AG04450 (cell line): ENCODE measurements at regions not wholly inside any gene's neighbourhood (a gene's known extent, or its start where the extent isn't known, plus 50 kb on each side); places are given as distances from the start of the nearest gene placed in this dataset.

Source experiments
- CTCF ChIA-PET: fragments of 300-600, 350-600 bp; formaldehyde crosslinking; extraction: SDS; loops from one replicate; lab custom pipeline; 2022; ENCODE audit warnings: antibody characterized with exemption, inconsistent platforms; lab: Charles Lee
- POLR2A ChIA-PET: fragments of 350-600 bp; formaldehyde crosslinking; extraction: SDS; loops from one replicate; lab custom pipeline; 2021; ENCODE audit warnings: antibody characterized with exemption, inconsistent platforms; lab: Yijun Ruan, JAX
- DNase-seq: peaks from one replicate; pipeline ENCODE4 v3.0.0-alpha.2; 2011; ENCODE audit warnings: low read depth, low spot score
- H3K27ac ChIP-seq: one replicate; pipeline ENCODE4 v1.5.1; 2012; ENCODE audit warnings: low read depth, low read length, control low read depth
- H3K27me3 ChIP-seq: one replicate; pipeline ENCODE4 v1.6.0; 2012; ENCODE audit warnings: low read length; ENCODE audit not compliant: control insufficient read depth, insufficient read depth
- H3K4me3 ChIP-seq: 2 replicates; pipeline ENCODE4 v1.5.1; 2011; ENCODE audit warnings: mild to moderate bottlenecking, low read depth, low read length, control low read depth
- H3K9me3 ChIP-seq: 2 replicates; pipeline ENCODE4 v1.5.1; 2012; ENCODE audit warnings: low read length; ENCODE audit not compliant: control insufficient read depth, insufficient read depth
- CTCF ChIP-seq: IDR thresholded peaks from 2 replicates; pipeline ENCODE4 v1.5.1; 2011; ENCODE audit warnings: low read depth, low read length, control low read depth, inconsistent platforms

- Histone ChIP-seq H3K4me3 (no peak overlapping the region), H3K27me3 (no peaks in the 10 kb centered on the region), H3K27ac (peak overlapping the region; percentile 42), H3K9me3 (no peaks in the 10 kb centered on the region)
- no peak for TF ChIP-seq CTCF
- CTCF ChIA-PET, result interaction anchor here (1.8 kb wide), 1 partner anchor 447 kb away, joined by 4 read pairs; no protein-coding TSS in a partner anchor
- peak; percentile 99 for DNase-seq
- POLR2A ChIA-PET, result interaction anchor here (0.6 to 2.6 kb wide), 14 partner anchors 27 to 276 kb away, joined by 3 to 26 read pairs (median 5); partner anchors contain the start of gene NREP
Measured at GRCh38 chr5:111997711-111998110, 240.7 kb upstream of the NREP start.

- Histone ChIP-seq H3K9me3 (no peaks in the 10 kb centered on the region), H3K27me3 (no peaks in the 10 kb centered on the region), H3K4me3 (no peak overlapping the region), H3K27ac (peak overlapping the region; percentile 80)
- ChIA-PET CTCF (interaction anchor here (0.5 to 1.8 kb wide), 2 partner anchors 447 to 1244 kb away, joined by 3 to 4 read pairs; no protein-coding TSS in a partner anchor), POLR2A (interaction anchor here (0.6 to 2.6 kb wide), 14 partner anchors 27 to 275 kb away, joined by 3 to 26 read pairs (median 5); partner anchors contain the start of gene NREP)
- DNase-seq, result no peak
- TF ChIP-seq CTCF, result no peak
Measured at GRCh38 chr5:111997308-111997707, 240.3 kb upstream of the NREP start.

GRCh38 chr5:111996574-111996973 lies 239.6 kb upstream of the NREP start:
- no peak for DNase-seq
- no peak overlapping the region for H3K27ac ChIP-seq
- ChIA-PET CTCF (interaction anchor here (1.8 kb wide), 1 partner anchor 446 kb away, joined by 4 read pairs; no protein-coding TSS in a partner anchor), POLR2A (interaction anchor here (0.6 kb wide), 1 partner anchor 314 kb away, joined by 3 read pairs; no protein-coding TSS in a partner anchor)
- H3K9me3 ChIP-seq, result no peaks in the 10 kb centered on the region
- no peaks in the 10 kb centered on the region for H3K27me3 ChIP-seq
- no peak for TF ChIP-seq CTCF
- H3K4me3 ChIP-seq, result no peak overlapping the region

- Histone ChIP-seq H3K27ac (no peak overlapping the region), H3K27me3 (no peaks in the 10 kb centered on the region), H3K4me3 (no peak overlapping the region), H3K9me3 (no peaks in the 10 kb centered on the region)
- TF ChIP-seq CTCF, result no peak
- no peak for DNase-seq
- CTCF ChIA-PET, result interaction anchor here (0.6 kb wide), 1 partner anchor 464 kb away, joined by 5 read pairs; no protein-coding TSS in a partner anchor
- POLR2A ChIA-PET, result interaction anchor here (0.6 kb wide), 1 partner anchor 150 kb away, joined by 4 read pairs; no protein-coding TSS in a partner anchor
Measured at GRCh38 chr5:111995701-111996100, 238.7 kb upstream of the NREP start.

GRCh38 chr5:111993242-111993641 lies 236.2 kb upstream of the NREP start:
- Histone ChIP-seq H3K9me3 (no peaks in the 10 kb centered on the region), H3K27ac (no peak overlapping the region), H3K4me3 (no peak overlapping the region), H3K27me3 (no peaks in the 10 kb centered on the region)
- ChIA-PET POLR2A (no interaction called here), CTCF (no interaction called here)
- no peak for TF ChIP-seq CTCF
- DNase-seq, result no peak
